ENCODE measurements at regions not wholly inside any gene's neighbourhood (a gene's known extent, or its start where the extent isn't known, plus 50 kb on each side); places are given as distances from the start of the nearest gene placed in this dataset.

- no peak for DNase-seq (ENCODE audit: low spot score)
- H3K27ac ChIP-seq: no peak overlapping the region
- ChIA-PET CTCF (no interaction called here), POLR2A (ENCODE audit: low non-redundant PET) (no interaction called here)
- no peak for TF ChIP-seq CTCF (conservative IDR thresholded peaks at IDR 0.05; ENCODE audit: low read depth)
These were observed 348.3 kb downstream of the ICE1 start for GRCh38 chr5:5770825-5771224.

GRCh38 chr5:5767286-5767928, 344.9 kb downstream of the ICE1 start:
- TF ChIP-seq CTCF (conservative IDR thresholded peaks at IDR 0.05; ENCODE audit: low read depth): no peak
- no peak for DNase-seq (ENCODE audit: low spot score)
- H3K27ac ChIP-seq: no peak overlapping the region
- POLR2A ChIA-PET (ENCODE audit: low non-redundant PET): interaction anchor here (0.7 kb wide), 1 partner anchor 10 kb away, joined by 6 read pairs; no protein-coding TSS in a partner anchor
- CTCF ChIA-PET: interaction anchor here (0.7 kb wide), 1 partner anchor 1790 kb away, joined by 4 read pairs; no protein-coding TSS in a partner anchor

GRCh38 chr5:5765066-5765850, 342.8 kb downstream of the ICE1 start:
- H3K27ac ChIP-seq: no peak overlapping the region
- ChIA-PET POLR2A (ENCODE audit: low non-redundant PET) (no interaction called here), CTCF (no interaction called here)
- DNase-seq (ENCODE audit: low spot score): no peak
- no peak for TF ChIP-seq CTCF (conservative IDR thresholded peaks at IDR 0.05; ENCODE audit: low read depth)

- ChIA-PET CTCF (no interaction called here), POLR2A (ENCODE audit: low non-redundant PET) (no interaction called here)
- TF ChIP-seq CTCF (conservative IDR thresholded peaks at IDR 0.05; ENCODE audit: low read depth): no peak
- DNase-seq (ENCODE audit: low spot score): no peak
- H3K27ac ChIP-seq: no peak overlapping the region
These were observed 341.8 kb downstream of the ICE1 start for GRCh38 chr5:5764246-5764645.

- CTCF ChIA-PET: no interaction called here
- DNase-seq (ENCODE audit: low spot score): no peak
- no peak overlapping the region for H3K27ac ChIP-seq
- TF ChIP-seq CTCF (conservative IDR thresholded peaks at IDR 0.05; ENCODE audit: low read depth): no peak
- POLR2A ChIA-PET (ENCODE audit: low non-redundant PET): no interaction called here
These were observed 334.3 kb downstream of the ICE1 start for GRCh38 chr5:5756762-5757161.

- no peak for TF ChIP-seq CTCF (conservative IDR thresholded peaks at IDR 0.05; ENCODE audit: low read depth)
- H3K27ac ChIP-seq: no peak overlapping the region
- ChIA-PET POLR2A (ENCODE audit: low non-redundant PET) (no interaction called here), CTCF (no interaction called here)
- DNase-seq (ENCODE audit: low spot score): no peak
These were observed 333.4 kb downstream of the ICE1 start for GRCh38 chr5:5755888-5756287.
